GM19438 (cell line): ENCODE measurements at regions not wholly inside any gene's neighbourhood (a gene's known extent, or its start where the extent isn't known, plus 50 kb on each side); places are given as distances from the start of the nearest gene placed in this dataset.
"Not testable (repeated sequence)": the region's sequence is repeated elsewhere in the genome, so short reads cannot be mapped to it uniquely, and the experiment has no call there.

Source experiments
- ATAC-seq: cut with Tn5 transposase; IDR thresholded peaks from one replicate; pipeline ENCODE4 v1.9.1; 2021; ENCODE audit warnings: low read depth; ENCODE audit not compliant: unreplicated experiment

DNA sequence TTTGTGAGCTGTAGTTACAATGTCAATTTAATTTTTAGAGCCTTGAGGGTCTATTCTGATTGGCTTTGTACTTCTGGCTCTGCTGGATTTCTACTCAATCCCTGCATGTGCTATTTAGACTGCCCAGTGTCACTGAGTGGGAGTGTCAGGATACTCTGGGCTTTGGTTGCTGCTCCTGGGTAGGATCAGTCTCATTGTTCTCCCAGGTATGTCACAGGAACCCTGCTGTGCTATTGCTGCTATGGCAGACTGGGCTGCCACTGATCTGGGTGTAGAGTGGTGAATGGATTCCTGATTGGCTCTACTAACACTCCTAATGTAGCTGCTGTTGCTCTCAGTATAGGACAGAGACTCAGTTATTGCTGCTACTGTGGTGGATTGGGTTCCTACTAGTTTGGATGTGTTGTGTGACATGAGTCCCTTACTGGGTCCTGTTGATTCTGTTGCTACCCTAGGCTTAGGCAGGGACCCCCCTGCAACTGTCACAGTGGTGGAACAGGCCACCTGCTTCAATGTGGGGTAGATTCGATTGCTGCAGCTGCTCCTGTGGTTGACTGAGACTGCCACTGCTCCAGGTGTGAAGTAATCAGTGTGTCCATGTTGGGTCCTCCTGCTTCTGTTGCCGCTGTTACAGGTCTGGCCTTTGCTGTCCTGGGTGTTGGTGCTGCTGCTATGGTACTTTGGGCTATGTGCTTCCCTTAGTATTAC is 707.8 kb upstream of the AMOT start:
- no peak for ATAC-seq

DNA sequence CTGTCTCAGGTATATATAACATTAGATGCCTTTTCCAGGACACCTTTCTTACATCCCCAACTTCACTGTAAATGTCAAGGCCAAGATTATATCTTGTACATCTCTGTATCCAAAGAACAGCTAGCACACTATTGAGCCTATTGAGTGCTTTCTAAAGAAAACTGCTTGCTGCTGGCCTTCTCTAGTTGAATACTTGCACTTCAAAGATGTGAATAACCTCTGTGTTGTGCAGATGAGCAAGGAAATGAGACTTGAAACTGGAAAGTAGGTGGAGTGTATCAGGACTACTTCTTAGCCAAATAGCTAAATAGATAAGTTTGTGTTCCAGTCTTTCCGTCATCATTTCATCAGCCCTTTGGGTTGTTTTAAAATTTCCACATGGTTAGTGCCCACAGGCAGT is 704.4 kb upstream of the AMOT start:
- ATAC-seq, result no peak

GRCh38 chrX:113539599-113540356 is 699.1 kb upstream of the AMOT start:
- ATAC-seq, result no peak

DNA sequence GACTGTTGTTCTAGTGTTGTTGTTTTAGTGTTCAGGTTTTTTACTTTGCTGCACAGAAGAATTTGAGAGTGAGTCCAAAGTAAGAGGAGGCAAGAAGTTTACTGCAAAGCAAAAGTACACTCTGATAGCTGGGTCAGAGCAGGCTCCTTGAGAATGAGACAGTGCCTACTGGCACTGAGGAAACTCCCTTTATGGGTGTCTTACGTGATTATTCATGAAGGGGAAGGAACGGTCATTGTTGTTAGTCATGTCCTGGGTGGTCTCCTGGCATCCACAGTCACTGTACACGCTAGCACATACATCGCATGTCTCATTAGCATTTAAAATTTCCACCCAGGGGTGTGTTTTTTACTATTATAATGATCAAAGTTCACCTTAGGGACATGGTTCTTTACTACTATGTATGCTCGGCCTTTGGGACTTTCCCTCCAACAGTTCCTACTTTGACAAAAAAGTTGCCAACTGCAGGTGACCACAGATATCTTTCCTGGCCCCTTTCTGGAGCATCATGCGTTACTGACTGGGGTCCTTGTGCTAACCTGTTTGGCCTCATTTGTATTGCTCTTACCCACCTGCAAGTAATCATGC is 688.9 kb upstream of the AMOT start:
- no peak for ATAC-seq

GRCh38 chrX:113522814-113523213 is 682.2 kb upstream of the AMOT start:
- ATAC-seq, result peak; percentile 54

- ATAC-seq, result no peak
Measured at GRCh38 chrX:113514906-113515305, 674.3 kb upstream of the AMOT start.

- no peak for ATAC-seq
Measured at GRCh38 chrX:113512700-113513395, 672.2 kb upstream of the AMOT start.

- no peak for ATAC-seq
Measured at GRCh38 chrX:113510586-113510985, 670.0 kb upstream of the AMOT start.

DNA sequence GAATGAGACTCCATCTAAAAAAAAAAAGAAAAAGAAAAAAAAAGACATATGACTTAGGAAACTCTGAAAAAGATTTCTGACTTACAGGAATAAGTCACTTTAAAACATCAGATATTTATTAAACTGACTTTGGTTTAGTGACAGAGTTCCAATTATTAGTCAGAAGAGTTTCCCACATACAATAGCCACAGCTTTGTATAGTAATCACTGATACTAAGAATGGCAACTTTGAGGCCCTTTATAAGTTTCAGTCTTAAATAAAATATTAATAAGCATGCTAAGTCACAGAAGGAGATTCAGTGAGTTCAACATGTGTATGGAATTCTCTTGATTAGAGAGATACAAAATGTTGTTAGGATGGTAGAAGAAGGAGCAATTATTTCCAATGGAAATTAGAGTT is 652.3 kb upstream of the AMOT start:
- ATAC-seq, result no peak

- no peak for ATAC-seq
Measured at GRCh38 chrX:113473418-113473817, 632.8 kb upstream of the AMOT start.

DNA sequence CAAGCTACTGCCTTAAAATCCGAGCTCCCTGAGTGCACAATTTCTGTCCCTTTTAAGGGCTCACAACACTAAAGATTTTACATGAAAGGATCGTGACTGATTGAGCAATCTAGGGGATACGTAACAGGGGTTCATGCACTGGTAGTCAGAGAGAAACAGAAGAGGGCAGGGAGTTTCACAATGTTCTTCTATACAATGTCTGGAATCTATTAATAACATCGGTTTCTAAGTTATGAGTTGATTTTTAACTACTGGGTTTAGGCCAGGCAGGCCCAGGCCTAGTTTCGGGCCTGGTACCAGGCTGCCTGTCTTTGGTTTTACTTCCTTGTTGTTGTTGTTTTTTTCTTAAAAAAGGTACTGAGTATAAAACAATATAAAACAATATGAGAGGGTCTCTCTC is 632.4 kb upstream of the AMOT start:
- not testable (repeated sequence) for ATAC-seq

DNA sequence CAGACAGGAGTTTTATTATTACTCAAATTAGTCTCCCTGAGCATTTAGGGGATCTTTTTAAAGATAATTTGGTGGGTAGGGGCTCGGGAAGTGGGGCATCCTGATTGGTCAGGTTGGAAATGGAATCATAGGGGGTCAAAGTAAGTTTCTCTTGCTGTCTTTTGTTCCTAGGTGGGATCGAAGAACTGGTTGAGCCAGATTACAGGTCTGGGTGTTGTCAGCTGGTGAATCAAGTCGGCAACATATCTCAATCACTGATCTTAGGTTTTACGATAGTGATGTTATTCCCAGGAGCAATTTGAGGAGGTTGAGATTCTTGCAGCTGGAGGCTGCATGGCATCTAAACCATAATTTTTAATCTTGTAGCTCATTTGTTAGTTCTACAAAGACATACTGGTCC is 629.5 kb upstream of the AMOT start:
- no peak for ATAC-seq

DNA sequence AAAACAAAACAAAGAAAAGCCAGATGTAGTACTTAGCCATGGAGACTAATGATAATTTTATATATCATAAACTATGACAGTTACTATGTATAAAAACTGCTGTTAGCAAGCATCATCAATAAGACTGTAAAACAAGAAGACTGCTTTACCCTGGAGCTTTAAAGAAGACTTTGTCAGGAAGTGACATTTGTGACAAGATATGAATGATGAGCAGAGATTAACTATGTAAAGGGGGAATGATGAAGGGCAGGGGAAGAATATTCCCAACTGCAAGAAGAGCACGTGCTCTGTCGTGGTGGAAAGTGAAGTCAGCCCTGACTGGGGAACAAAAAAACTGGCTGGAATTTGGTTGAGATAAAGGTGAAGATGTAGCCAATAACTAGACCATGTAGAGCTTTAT is 617.1 kb upstream of the AMOT start:
- ATAC-seq, result no peak

DNA sequence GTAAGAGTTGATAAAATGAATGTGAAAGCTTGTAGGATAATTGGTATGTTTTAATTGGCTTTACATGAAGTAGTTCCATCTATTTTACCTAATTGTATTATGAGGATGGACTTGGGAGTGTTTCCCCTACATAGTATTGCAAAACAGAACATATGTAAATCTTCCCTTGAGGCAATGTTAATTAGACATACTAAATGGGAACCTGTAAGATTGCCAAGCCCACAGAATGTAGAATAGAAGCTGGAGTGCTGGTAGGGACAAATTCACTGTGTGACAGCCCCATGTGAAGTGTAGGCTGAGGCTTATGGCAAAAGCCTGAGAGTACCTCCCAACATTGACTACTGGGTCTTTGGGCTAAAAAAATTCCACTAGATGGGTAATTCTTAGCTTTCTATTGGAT is 615.0 kb upstream of the AMOT start:
- ATAC-seq, result no peak

DNA sequence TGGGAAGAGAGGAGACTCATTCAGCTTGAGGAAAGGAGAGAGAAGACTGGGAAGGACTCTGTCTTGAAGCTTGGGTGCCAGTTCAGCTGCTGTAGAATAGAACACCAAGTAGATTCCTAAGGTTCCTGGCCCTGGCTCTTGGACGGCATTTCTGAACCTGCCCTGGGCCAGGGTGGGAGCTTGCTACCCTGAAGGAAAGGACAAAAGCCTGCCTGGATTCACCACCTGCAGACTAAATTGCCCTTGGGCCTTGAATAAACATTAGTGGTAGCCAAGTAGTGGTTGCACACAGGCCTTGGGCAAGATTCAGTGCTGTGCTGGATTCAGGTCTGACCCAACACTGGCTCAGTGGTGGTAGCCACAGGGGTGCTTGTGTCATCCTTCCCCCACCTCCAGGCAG is 588.4 kb upstream of the AMOT start:
- ATAC-seq, result no peak

DNA sequence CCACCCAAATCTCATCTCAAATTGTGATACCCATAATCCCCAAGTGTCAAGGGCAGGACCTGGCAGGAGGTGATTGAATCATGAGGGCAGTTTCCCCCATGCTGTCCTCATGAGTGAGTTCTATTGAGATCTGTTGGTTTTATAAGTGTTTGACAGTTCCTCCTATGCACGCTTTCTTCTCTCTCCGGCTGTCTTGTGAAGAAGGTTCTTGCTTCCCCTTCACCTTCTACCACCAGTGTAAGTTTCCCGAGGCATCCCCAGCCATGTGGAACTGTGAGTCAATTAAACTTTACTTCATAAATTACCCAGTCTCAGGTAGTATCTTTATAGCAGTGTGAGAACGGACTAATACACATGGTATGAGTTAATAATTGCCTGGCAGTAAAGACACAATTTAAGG is 581.7 kb upstream of the AMOT start:
- no peak for ATAC-seq

GRCh38 chrX:113421432-113421831 is 580.8 kb upstream of the AMOT start:
- no peak for ATAC-seq

- ATAC-seq, result no peak
Measured at GRCh38 chrX:113412106-113412505, 571.5 kb upstream of the AMOT start.

- no peak for ATAC-seq
Measured at GRCh38 chrX:113408843-113409242, 568.2 kb upstream of the AMOT start.

GRCh38 chrX:113400193-113400704 is 559.6 kb upstream of the AMOT start:
- no peak for ATAC-seq
